ENCODE measurements at regions not wholly inside any gene's neighbourhood (a gene's known extent, or its start where the extent isn't known, plus 50 kb on each side); places are given as distances from the start of the nearest gene placed in this dataset.

DNA sequence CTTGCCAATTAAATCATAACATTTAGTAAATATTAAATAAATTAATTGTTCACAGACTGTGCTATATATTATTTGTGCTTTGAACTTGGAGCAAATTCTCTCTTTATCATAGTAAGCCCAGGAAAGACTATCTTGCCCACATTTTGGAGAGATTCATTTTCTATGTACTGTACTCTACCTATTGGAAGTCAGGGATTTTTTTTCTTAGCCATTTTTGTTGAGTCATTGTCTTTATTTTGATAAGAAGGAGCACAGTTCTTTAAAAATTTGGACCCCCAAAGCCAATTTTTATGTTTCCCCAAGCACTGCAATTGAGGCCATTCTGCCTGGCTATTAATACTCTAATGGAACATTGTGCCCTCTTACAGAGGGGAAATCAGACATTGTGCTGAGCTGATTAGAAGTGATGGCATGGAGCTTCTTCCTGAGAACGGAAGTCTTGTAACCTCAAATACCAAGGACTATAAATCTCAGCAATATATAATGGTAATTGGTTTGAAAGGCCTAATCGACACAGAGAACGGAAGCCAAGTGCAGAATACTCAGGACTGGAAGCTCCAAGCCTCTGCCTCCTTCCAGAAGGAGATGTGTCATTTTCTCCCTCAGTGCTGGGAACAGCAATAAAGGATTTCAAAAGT is 188.8 kb upstream of the PAPPA start:
- no peak for DNase-seq

DNA sequence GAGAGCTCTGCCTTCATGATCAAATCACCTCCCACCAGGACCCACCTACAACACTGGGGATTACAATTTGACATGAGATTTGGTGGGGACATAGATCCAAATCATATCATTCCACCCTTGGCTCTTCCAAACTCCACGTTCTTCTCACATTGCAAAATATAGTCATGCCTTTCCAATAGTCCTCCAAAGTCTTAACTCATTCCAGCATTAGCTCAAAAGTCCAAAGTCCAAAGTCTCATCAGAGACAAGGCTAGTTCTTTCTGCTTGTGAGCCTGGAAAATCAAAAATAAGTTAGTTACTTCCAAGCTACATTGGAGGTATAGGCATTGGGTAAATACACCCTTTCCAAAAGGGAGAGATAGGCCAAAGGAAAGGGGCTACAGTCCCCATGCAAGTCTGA is 186.9 kb upstream of the PAPPA start:
- DNase-seq: no peak

DNA sequence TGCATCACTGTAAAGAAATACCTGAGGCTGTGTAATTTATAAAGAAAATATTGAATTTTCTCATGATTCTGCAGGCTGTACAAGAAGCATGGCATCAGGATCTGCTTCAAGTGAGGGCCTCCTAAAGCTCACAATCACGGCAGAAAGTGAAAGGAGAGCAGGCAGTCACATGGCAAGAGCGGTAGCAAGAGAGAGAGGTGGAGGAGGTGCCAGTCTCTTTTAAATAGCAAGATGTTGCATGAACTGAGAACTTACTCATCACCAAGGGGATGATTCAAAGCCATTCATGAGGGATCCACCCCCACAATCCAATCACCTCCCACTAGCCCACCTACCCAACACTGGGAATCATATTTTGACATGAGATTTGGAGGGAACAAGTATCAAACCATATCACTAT is 184.5 kb upstream of the PAPPA start:
- DNase-seq: no peak

DNA sequence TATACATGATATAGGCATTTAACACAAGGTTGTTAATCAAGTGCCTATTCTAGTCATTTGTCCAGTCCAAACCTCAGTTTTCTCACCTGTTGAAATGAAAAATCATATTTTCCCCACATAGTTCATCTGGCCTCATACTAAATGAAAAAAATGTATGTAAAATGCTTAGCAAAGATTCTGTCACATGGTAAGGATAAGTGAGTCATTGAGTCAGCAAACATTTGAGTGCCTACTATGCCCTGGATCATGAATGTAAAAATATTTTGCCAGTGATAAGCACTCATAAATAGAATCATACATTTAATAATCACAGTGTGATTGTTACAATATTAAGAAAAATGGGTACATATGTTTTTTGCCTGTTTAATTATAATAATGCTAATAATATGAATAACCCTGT is 181.2 kb upstream of the PAPPA start:
- DNase-seq: peak; percentile 15

DNA sequence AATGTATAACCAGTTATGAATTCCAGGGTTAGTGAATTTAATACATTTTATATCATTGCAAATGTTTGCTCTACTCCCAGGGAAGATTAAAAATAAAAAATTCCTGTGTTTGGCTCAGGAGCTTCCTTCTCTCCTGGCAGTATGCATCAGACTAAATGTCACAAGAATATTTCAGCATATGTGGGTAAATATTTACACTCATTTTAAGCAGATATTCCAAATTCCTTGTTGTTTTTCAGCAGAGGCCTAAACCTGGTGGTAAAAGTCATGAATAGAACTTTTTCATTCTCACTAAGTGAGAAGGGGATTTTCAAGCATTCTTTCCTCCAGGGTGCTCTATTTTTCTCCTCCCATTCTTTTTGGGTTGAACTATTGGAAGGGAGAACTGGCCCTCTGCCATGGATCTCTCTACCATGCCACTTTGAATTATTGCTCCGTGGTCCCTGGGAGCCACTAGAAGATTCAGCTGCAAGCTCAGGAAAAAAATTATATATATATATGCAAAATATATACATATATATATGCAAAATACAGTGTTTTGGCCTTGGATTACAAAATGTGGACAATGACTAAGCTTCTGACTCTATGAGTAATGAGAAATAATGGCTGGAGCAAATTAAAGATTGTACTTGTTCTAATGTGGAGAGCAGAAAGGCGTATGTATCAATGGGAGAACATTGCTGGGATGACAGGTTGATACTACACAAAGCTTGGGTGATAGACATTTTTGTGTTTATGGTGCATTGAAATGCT is 180.6 kb upstream of the PAPPA start:
- no peak for DNase-seq

DNA sequence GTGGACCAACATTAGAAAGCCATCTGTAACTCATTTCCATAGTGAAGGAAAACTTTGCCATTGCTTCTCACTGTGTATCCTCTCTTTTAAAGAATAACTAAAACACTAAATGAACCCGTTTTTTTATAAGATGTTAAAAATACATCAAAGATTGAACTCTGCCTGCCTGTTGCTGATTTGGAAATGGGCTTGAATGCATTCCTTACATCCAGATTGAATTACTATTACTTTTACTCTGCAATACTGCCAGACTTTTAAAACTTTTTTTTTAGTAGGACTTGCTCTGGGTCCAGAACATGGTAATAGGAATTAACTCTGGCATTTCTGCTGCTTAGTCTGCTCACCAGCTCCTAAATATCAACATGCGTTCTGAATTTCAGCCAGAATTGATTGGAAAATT is 176.8 kb upstream of the PAPPA start:
- no peak for DNase-seq

DNA sequence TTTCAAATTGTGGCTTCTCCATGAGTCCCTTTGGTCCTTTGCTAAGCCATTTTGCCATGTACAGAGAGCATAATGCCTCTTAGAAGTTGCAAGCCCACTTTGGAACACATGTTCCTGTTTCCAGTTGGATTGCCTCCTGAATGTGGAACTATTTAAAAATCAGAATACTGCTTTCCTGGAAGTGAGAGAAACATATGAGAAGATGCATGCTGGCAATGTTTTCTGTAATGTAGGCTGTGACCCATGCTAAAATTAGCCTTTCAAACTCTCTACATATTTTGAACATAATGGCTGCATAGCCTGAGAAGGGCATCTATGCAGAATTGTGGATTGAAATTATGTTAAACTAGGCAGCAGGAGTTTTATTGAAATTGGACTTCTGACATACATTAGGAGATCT is 175.5 kb upstream of the PAPPA start:
- no peak for DNase-seq

DNA sequence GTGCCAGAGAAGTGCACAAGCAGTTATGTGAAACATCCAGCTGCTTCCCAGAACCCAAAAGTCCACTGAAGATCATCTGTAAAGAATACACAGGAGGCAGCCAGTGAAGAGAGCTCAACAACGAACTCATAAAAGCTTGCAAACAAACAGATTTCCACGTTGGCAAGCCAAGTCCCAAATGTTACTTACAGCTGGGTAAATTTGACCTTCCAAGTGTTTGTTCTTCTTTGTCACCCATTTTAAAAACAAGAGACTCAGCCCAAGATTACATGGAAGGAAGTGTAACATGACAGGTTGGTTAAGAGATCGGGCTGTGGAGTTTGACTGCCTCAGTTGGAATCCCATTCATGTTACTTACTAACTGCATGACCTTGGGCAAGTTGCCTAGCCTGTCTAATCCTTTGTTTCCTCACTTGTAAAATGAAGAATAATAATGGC is 174.9 kb upstream of the PAPPA start:
- peak; percentile 6 for DNase-seq

DNA sequence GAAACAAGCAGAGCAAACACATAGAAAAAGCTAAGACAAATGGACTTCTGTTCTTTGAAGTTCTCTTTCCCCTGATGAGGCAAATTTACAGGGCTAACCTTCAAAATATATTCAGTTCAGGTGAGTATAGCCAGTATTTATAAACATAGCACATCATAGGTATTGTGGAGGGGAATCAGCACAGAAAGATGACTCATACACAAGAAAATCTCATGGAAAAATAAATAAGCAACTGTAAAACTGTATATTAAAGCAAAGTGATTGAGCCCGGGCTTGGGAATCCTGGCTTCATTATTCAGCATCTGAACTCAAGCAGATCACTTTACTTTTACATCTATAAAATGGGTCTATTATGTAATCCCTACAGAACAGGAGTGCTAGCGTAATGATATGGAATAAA is 173.5 kb upstream of the PAPPA start:
- peak; percentile 8 for DNase-seq

DNA sequence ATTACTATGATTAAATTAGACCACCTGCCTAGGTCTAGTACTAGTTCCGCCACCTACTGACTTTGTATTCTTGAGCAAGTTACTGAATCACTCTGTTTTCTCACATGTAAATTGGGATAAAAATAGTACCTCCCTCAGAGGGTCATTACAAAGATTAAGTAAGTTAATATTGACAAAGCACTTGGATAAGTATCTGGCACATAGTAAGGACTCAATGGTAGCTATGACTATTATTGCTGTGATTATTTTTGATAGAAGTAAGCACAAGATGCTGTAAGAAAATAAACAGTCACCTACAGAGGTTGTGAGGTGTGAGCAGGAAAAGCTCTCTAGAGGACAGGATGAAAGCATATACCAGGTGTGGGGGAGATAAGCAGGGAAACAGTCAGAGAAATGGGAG is 173.1 kb upstream of the PAPPA start:
- peak; percentile 23 for DNase-seq

DNA sequence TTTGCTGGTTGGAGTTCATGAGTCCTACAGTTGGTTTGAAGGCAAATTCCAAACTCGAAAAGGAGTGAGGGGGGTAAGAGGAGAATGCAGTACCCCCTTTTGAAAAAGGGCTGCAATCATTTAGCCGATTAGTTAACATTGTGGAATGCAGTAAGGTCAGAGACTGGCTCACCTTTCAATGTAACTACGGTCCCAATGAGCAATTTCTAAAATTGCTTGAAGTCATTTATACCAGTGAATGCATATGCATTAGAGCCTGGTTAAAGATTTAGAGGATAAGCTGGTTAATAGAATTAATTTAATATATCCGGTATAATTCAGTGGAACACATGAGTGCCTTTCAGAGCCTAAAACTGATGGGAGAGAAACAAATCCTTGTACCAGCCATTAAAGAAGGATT is 172.6 kb upstream of the PAPPA start:
- no peak for DNase-seq

DNA sequence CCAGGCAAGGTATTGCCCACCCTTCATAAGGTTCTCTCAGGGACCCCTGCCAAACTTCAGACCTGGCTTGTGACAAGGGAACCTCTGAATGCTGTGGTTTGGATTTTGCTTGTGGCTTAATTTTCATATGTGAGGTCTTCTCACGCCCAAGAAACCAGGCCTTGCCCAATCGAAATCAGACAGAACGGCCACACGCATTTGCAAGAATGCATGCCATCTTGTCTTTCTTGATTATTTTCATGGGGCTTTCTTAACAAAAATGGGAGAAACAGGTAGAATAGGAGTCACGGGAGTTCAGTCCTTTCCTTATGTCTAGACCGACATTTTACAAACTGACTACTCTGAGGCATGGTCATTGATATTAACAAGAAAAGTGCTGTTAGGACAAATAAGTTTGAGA is 170.2 kb upstream of the PAPPA start:
- no peak for DNase-seq

DNA sequence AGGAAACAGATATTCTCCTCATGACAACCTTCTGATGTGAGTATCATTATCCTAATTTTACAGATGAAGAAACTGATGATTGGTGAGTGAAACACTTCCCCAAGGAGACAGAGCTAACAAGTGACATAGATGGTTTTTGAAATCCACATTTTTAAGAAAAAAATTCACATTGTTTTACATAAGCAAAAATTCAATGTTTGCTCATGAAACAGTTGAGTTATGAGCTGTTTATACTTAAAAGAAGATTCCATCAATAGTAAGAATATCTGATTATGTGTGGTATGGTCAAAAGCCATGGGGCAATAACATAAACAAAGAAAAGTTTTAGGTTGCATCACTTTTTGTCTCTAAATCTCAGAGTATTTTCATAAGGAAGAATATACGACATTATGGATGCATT is 167.9 kb upstream of the PAPPA start:
- DNase-seq: no peak

DNA sequence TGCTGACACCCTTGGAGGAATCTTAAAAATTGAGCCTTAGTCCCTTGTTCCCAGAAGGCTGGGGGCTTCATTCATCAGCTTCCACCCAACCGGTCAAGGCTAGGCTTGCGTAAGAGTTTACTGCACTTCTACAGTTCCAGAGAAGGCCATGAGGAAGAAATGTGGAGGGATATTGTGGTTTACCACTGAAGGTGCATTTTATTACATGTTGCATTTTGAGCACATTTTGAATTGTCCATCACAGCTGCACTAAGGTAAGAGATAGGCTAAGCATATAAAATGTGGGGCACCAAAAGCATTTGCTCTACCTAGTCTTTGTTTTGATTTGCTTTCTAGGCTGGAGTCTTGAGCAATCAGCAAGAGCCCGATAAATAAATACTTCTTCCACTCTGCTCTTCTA is 167.1 kb upstream of the PAPPA start:
- DNase-seq: no peak

DNA sequence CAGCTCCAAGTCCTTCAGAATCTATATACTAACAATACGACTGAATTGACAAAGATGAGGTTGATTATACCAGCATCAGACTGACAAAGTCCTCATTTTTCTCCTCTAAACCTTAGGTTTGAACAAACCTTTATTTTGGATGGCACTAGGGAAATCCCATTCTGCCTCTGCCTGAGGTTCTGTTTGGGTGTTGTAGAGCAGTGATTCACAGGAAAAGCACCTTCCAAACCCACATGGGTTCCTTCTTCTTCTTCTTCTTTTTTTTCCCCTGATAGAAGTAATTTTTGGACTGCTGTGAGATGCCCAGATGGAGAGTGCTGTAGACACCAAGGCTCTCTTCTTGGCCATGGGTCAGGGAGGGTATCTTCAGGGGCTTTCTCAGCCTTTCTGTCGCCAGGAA is 164.9 kb upstream of the PAPPA start:
- no peak for DNase-seq

DNA sequence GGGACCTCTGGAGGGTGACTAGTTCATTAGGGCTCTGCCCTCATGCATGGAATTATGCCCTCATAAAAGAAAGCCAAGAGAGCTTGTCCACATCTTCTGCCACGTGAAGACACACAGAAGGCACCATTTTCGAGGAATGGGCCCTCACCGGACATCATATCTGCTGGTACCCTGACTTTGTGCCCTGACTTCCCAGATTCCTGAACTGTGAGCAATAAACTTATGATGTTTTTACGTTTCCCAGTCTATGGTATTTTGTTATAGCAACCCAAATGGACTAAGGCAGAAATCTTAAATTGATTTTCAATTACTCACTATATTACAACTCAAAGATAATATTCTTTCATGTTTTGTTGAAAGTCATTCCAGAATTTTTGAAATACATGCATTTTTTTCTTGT is 163.8 kb upstream of the PAPPA start:
- DNase-seq: no peak

DNA sequence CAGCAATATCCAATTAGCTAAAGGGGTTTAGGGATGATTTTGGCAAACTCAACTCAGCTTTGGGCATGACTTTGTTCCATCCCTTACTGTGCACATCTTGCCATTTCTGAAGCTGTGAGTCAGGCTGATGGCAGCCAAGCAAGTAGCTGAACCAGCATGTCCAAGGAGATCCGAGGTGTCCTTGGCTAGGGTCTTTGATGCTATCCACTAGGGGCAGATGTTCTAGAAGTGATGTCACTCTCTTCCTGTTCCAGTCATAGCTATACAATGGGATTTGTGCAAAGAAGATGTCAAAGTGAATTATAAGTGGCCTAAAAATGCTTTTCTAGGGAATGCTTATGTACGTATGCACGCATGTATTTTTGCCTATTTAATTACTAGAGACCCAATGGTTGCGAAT is 160.8 kb upstream of the PAPPA start:
- peak; percentile 1 for DNase-seq

DNA sequence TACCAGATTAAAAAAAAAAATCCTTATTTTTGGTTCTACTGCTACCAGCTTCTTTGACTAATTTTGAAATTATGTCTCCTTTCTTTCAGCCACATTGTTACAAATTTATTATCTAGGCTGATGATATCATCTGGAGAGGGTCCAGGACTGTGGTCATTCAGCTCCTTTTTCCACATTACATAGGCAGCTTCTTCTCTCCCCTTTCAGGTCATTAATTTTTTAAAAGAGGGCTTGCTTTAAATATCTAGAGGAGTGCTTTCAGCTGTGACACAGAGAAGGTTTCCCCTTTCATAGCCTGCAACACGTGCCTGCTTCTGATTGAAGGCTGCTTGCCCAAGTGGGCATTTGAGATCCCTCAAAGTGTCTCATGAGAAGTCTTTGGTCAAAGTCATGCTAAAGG is 155.7 kb upstream of the PAPPA start:
- DNase-seq: no peak

DNA sequence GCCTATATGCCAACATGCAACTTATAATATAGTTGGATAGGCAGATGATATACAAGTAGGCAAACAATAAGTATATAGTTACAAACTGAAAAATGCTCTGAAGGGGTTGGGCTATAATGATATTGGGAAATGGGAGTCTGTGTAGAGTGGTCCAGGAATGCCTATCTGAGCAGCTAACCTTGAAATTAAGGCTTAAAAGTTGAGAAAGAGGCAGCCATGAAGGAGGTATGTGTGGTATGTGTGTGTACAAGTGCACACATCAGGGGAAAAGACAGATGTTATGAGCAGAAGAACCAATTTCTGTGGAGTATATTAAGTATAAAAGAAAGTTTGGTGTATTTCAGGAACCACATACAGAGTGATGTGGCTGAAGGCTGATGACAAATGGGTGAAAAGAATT is 154.9 kb upstream of the PAPPA start:
- no peak for DNase-seq

DNA sequence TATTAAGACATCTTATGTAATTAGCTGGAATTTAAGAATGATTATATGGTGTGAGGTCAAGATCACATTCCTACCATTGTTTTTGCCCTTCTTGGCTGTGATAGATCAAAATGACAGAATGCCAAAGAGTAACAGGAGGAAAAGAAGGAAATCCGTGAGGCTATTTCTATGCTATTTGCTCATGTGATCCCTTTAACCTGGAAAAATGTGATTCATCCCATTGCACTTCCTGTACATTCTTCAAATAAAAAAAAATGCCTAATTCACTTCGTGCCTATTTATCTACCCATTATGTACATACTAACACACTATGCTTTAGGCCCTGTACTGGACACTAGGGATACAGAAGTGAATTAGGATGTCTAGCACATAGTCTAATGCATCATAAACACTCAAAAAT is 154.1 kb upstream of the PAPPA start:
- peak; percentile 32 for DNase-seq

DNA sequence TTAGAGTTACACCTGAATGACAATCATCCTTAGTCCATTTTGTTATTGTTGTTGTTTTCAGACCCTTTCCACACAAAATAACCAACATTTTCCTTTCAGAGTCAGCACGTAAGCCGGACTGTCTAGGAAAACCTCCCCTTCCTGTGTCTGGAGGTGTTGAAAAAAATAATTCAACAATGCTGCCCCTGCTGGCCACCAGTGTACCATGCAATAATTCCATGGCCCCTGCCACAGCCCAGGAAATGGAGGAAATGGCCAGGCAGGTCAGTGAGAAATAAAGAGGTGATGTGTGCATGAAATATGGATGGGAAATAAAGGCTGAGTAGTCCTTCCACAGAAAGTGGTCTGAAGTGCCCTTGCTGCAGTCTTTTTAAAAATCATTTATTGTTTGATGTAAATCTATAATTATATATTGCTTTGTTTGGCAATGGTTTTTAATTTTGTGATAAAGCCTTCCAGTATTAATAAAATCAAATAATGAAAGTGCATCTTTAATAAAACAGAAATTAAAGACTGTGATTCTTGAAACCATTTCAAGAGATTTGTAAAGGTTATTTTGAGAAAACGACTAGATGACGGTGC is 152.8 kb upstream of the PAPPA start:
- DNase-seq: peak; percentile 65

DNA sequence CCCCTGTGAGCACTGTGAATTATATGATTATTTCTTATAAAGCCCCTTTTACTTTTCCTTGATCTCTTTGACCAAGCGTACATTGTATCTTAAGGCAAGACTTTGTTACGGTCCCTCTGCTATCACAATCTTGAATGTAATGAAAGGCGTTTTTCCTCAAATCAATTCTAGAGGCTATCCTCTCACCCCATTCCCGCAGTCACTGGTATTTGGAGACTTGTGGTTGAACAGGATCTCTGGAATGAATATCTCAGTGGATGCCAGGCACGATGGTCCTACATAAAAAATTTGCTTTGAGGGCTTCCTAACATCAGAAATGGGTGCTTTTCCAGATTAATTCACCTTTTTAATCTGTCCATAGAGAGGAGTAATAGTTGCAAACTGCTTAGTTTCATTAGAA is 151.4 kb upstream of the PAPPA start:
- no peak for DNase-seq

DNA sequence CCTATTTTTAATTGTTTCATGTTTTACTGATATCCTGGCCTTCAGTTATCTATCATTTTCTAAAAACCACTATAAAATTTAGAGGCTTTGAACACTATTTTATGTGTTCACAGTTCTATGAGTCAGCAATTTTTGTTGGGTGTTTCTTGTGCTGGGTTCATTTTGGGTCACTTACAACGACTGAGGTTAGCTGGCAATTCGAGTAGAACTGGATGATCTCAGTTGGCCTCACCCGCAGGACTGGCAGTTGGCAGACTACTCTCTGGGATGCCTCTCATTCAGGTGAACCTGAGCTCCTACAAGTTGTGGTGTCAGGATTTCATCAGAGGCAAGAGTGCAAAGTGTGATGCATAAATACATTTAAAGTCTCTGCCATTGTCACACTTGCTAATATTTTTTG is 151.0 kb upstream of the PAPPA start:
- peak; percentile 16 for DNase-seq

DNA sequence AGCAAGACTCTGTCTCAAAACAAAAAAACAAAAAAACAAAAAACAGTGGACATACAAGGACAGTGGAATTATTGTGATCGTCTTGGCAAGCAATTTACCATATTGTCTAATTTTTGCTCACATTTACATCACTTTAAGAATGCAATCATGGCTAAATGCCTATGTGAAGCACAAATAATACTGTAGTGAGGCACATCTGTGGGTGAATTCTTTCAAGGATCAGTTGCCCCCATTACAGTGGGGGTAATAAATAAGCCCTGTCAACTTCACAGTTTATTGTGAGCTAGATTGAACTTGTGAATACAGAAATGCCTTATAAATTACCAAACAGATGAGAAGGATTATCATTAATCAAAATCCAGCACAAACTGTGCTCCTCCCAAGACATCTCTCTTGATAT is 150.2 kb upstream of the PAPPA start:
- DNase-seq: no peak

DNA sequence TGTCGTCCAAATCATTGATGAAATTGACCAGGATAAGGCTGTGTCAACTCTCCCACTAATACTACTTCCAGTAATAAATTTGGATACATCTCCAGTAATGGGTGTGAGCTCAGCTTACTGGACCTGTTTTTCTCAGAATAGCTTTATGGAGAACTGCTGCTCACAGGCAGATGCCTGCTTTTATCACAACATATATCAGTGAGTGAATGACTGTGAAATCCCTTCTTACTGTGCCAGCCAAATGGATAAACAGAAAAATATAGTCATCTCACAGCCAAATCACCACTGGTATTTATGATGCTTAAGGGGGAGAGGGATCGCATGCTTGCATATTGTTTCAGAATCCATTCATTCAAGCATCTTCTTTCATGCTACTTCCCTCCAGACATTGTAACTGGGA is 148.4 kb upstream of the PAPPA start:
- DNase-seq: no peak
